ENCODE measurements at regions not wholly inside any gene's neighbourhood (a gene's known extent, or its start where the extent isn't known, plus 50 kb on each side); places are given as distances from the start of the nearest gene placed in this dataset.
A peak's percentile ranks its signal among the peaks of the same experiment; 100 is the strongest.

DNA sequence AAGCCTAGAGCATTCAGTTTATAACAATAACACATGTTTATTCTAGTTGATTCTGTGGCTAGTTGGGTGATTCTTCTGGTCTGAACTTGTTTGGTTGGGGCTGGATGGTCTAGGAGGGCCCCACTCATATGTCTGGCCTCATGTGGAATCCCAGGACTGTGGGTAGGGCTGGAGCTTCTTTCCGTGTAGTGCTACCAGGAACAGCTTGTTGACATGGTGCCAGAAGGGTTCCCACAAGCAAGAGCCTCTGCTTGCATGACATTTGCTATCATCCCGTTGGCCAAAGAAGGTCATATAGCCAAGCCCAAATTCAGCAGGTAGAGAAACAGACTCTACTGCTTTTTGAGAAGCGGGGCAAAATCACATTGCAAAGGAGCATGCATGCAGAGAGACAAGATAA, 67.6 kb upstream of the PPP2R5A start:
- Mint-ChIP-seq H3K9me3 (ENCODE audit: unreplicated experiment) (no peaks in the 10 kb centered on the region), H3K27me3 (ENCODE audit: unreplicated experiment) (no peaks in the 10 kb centered on the region), H3K36me3 (ENCODE audit: unreplicated experiment) (no peaks in the 10 kb centered on the region), H3K4me1 (ENCODE audit: unreplicated experiment) (peaks cover 20% of the 10 kb centered on the region), H3K4me3 (ENCODE audit: unreplicated experiment) (no peak overlapping the region), H3K27ac (ENCODE audit: unreplicated experiment) (no peak overlapping the region)
- TF ChIP-seq, protein P1, sequence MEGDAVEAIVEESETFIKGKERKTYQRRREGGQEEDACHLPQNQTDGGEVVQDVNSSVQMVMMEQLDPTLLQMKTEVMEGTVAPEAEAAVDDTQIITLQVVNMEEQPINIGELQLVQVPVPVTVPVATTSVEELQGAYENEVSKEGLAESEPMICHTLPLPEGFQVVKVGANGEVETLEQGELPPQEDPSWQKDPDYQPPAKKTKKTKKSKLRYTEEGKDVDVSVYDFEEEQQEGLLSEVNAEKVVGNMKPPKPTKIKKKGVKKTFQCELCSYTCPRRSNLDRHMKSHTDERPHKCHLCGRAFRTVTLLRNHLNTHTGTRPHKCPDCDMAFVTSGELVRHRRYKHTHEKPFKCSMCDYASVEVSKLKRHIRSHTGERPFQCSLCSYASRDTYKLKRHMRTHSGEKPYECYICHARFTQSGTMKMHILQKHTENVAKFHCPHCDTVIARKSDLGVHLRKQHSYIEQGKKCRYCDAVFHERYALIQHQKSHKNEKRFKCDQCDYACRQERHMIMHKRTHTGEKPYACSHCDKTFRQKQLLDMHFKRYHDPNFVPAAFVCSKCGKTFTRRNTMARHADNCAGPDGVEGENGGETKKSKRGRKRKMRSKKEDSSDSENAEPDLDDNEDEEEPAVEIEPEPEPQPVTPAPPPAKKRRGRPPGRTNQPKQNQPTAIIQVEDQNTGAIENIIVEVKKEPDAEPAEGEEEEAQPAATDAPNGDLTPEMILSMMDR (IDR thresholded peaks at IDR 0.05) = no peak
- DNase-seq (ENCODE audit: extremely low spot score, unreplicated experiment) = no peak

DNA sequence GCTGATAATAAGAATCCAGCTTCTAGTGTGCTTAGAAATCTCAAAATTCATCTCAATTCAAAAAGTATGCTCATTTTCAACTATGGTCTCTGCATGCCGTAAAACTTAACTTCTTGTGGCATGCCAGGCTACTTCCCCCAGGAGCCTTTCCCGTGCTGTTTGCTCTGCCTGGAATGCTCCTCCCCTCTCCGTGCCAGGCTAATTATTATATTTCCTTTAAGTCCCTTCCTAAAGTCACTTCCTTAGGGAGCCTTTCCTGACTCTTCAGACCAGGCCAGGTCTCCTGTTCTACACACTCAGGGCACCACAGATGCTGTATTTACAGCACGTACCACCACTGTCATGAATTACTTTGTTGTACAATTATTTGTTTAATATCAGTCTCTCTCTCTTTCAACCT, 67.1 kb upstream of the PPP2R5A start:
- no peak overlapping the region for H3K4me3 Mint-ChIP-seq (ENCODE audit: unreplicated experiment)
- H3K27ac Mint-ChIP-seq (ENCODE audit: unreplicated experiment) = no peak overlapping the region
- TF ChIP-seq, protein P1 (IDR thresholded peaks at IDR 0.05) = no peak
- no peaks in the 10 kb centered on the region for H3K27me3 Mint-ChIP-seq (ENCODE audit: unreplicated experiment)
- no peaks in the 10 kb centered on the region for H3K9me3 Mint-ChIP-seq (ENCODE audit: unreplicated experiment)
- H3K4me1 Mint-ChIP-seq (ENCODE audit: unreplicated experiment) = peaks cover 20% of the 10 kb centered on the region
- DNase-seq (ENCODE audit: extremely low spot score, unreplicated experiment) = no peak
- H3K36me3 Mint-ChIP-seq (ENCODE audit: unreplicated experiment) = no peaks in the 10 kb centered on the region

DNA sequence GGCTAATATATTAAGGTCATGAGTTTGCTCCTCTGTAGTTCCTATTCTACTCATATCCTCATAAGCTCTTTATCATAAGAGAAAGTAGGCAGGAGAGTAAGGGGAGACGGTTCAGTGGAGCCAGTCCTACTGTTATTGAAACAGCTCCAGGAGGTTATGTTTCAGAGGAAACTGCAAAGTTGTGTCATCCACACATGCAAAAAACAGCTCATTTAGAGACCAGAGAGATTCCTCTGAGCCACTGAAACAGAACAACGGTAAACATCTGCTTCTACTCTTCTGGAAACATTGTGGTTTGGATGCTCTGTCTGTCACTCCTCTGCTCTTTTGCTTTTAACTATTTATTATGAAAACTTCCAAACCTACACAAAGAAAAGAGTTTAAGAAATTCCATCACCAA, 66.3 kb upstream of the PPP2R5A start:
- no peaks in the 10 kb centered on the region for H3K36me3 Mint-ChIP-seq (ENCODE audit: unreplicated experiment)
- TF ChIP-seq, protein P1 (IDR thresholded peaks at IDR 0.05) = no peak
- H3K9me3 Mint-ChIP-seq (ENCODE audit: unreplicated experiment) = no peaks in the 10 kb centered on the region
- no peak for DNase-seq (ENCODE audit: extremely low spot score, unreplicated experiment)
- H3K27me3 Mint-ChIP-seq (ENCODE audit: unreplicated experiment) = no peaks in the 10 kb centered on the region
- H3K4me3 Mint-ChIP-seq (ENCODE audit: unreplicated experiment) = no peak overlapping the region
- H3K27ac Mint-ChIP-seq (ENCODE audit: unreplicated experiment) = peak overlapping the region; percentile 58
- H3K4me1 Mint-ChIP-seq (ENCODE audit: unreplicated experiment) = peaks cover 20% of the 10 kb centered on the region

DNA sequence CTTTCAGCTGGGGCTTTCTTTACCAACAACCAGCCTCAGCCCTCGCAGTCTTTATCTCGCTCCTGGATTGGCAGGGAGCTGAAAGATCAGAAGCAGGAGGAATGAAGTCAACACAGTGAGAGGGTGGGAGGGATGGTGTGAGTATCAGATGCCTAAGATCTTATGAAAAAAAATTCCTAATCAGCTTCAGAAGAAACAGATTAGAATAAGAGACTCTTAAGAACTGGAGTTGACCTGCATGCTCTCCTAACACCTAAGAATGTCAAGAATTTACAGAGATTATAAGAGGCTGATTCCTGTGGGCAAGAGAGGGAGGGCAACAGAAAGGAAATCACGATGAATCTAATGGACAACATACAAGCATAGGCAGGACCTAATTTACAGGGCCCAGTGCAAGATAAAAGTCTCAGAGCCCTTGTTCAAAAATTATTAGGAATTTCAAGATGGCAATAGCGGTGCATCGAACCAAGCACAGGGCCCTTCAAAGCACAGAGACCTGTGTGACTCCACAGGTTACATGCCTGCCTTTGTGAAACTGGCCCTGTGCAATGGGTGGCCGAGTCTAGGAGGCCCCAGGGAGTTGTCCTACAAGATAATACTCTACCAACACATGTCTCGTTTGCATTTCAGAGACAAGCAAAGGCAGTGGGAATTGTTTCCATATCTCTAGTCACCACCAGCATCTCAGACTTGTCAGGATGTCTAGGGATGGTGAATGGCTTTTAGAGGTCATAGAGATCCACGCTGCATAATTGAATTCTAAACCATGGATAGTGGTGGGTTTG, 65.3 kb upstream of the PPP2R5A start:
- Mint-ChIP-seq H3K4me3 (ENCODE audit: unreplicated experiment) (no peak overlapping the region), H3K27me3 (ENCODE audit: unreplicated experiment) (no peaks in the 10 kb centered on the region), H3K4me1 (ENCODE audit: unreplicated experiment) (peaks cover 20% of the 10 kb centered on the region), H3K9me3 (ENCODE audit: unreplicated experiment) (no peaks in the 10 kb centered on the region), H3K36me3 (ENCODE audit: unreplicated experiment) (no peaks in the 10 kb centered on the region), H3K27ac (ENCODE audit: unreplicated experiment) (no peak overlapping the region)
- DNase-seq (ENCODE audit: extremely low spot score, unreplicated experiment) = no peak
- TF ChIP-seq, protein P1 (IDR thresholded peaks at IDR 0.05) = no peak

DNA sequence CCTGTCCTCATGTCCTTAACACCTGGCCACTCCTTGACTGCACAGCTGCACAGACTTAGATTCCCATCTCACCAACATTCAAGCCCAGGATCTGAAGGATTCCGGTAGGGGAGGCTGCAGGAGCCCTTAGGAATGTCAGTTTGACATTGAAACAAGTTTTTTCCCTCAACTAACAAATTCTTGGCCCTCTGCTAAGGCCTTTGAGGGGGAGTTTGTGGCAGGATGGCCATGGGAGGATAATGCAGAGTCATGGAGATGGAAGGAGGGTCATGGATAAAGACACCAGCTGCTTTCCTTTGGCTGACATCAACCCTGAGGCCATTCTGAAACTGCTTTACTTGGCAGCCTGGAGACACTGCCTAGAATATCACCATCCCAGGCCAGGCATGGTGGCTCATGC, 63.4 kb upstream of the PPP2R5A start:
- TF ChIP-seq, protein P1 (IDR thresholded peaks at IDR 0.05) = no peak
- H3K27me3 Mint-ChIP-seq (ENCODE audit: unreplicated experiment) = peaks cover 6% of the 10 kb centered on the region
- no peaks in the 10 kb centered on the region for H3K36me3 Mint-ChIP-seq (ENCODE audit: unreplicated experiment)
- H3K4me3 Mint-ChIP-seq (ENCODE audit: unreplicated experiment) = no peak overlapping the region
- no peak for DNase-seq (ENCODE audit: extremely low spot score, unreplicated experiment)
- H3K27ac Mint-ChIP-seq (ENCODE audit: unreplicated experiment) = no peak overlapping the region
- H3K4me1 Mint-ChIP-seq (ENCODE audit: unreplicated experiment) = peaks cover 20% of the 10 kb centered on the region
- no peaks in the 10 kb centered on the region for H3K9me3 Mint-ChIP-seq (ENCODE audit: unreplicated experiment)
